ENCODE measurements at regions not wholly inside any gene's neighbourhood (a gene's known extent, or its start where the extent isn't known, plus 50 kb on each side); places are given as distances from the start of the nearest gene placed in this dataset.
"Not testable (repeated sequence)": the region's sequence is repeated elsewhere in the genome, so short reads cannot be mapped to it uniquely, and the experiment has no call there.

GRCh38 chr1:189226779-189227178, 1250.9 kb downstream of the BRINP3 start:
- no peak for DNase-seq (ENCODE audit: insufficient read length, low spot score, missing footprints)
- Histone ChIP-seq H3K36me3 (ENCODE audit: insufficient read depth, low read length) (no peaks in the 10 kb centered on the region), H3K27me3 (ENCODE audit: insufficient read depth, low read length) (no peaks in the 10 kb centered on the region), H3K4me3 (ENCODE audit: insufficient read depth, low read length) (no peak overlapping the region), H3K4me1 (ENCODE audit: insufficient read depth, low read length) (no peaks in the 10 kb centered on the region), H3K27ac (ENCODE audit: low read depth, low read length) (no peak overlapping the region), H3K79me2 (ENCODE audit: insufficient read depth, low read length) (no peaks in the 10 kb centered on the region), H2AFZ (ENCODE audit: low read length) (no peak overlapping the region), H3K9me3 (ENCODE audit: low read depth, low read length) (no peaks in the 10 kb centered on the region), H4K20me1 (ENCODE audit: insufficient read depth, low read length) (no peaks in the 10 kb centered on the region), H3K4me2 (ENCODE audit: insufficient read depth, low read length) (no peak overlapping the region)
- TF ChIP-seq CTCF (IDR thresholded peaks at IDR 0.05; ENCODE audit: extremely low read depth, low read depth, low read length), result no peak

- no peaks in the 10 kb centered on the region for H3K79me2 ChIP-seq (ENCODE audit: insufficient read depth, low read length)
- no peak overlapping the region for H2AFZ ChIP-seq (ENCODE audit: low read length)
- H3K4me2 ChIP-seq (ENCODE audit: insufficient read depth, low read length), result no peak overlapping the region
- H3K4me3 ChIP-seq (ENCODE audit: insufficient read depth, low read length), result no peak overlapping the region
- DNase-seq (ENCODE audit: insufficient read length, low spot score, missing footprints), result no peak
- no peak for TF ChIP-seq CTCF (IDR thresholded peaks at IDR 0.05; ENCODE audit: extremely low read depth, low read depth, low read length)
- H3K36me3 ChIP-seq (ENCODE audit: insufficient read depth, low read length), result no peaks in the 10 kb centered on the region
- no peaks in the 10 kb centered on the region for H4K20me1 ChIP-seq (ENCODE audit: insufficient read depth, low read length)
- no peak overlapping the region for H3K27ac ChIP-seq (ENCODE audit: low read depth, low read length)
- no peaks in the 10 kb centered on the region for H3K9me3 ChIP-seq (ENCODE audit: low read depth, low read length)
- H3K4me1 ChIP-seq (ENCODE audit: insufficient read depth, low read length), result no peaks in the 10 kb centered on the region
- no peaks in the 10 kb centered on the region for H3K27me3 ChIP-seq (ENCODE audit: insufficient read depth, low read length)
Observed at GRCh38 chr1:189237008-189237407, 1240.7 kb downstream of the BRINP3 start.

- no peak overlapping the region for H3K27ac ChIP-seq (ENCODE audit: low read depth, low read length)
- no peak overlapping the region for H3K4me2 ChIP-seq (ENCODE audit: insufficient read depth, low read length)
- H3K79me2 ChIP-seq (ENCODE audit: insufficient read depth, low read length), result no peaks in the 10 kb centered on the region
- no peaks in the 10 kb centered on the region for H4K20me1 ChIP-seq (ENCODE audit: insufficient read depth, low read length)
- no peak overlapping the region for H2AFZ ChIP-seq (ENCODE audit: low read length)
- no peaks in the 10 kb centered on the region for H3K27me3 ChIP-seq (ENCODE audit: insufficient read depth, low read length)
- no peak for TF ChIP-seq CTCF (IDR thresholded peaks at IDR 0.05; ENCODE audit: extremely low read depth, low read depth, low read length)
- no peaks in the 10 kb centered on the region for H3K9me3 ChIP-seq (ENCODE audit: low read depth, low read length)
- H3K4me1 ChIP-seq (ENCODE audit: insufficient read depth, low read length), result no peaks in the 10 kb centered on the region
- H3K36me3 ChIP-seq (ENCODE audit: insufficient read depth, low read length), result no peaks in the 10 kb centered on the region
- no peak overlapping the region for H3K4me3 ChIP-seq (ENCODE audit: insufficient read depth, low read length)
- no peak for DNase-seq (ENCODE audit: insufficient read length, low spot score, missing footprints)
Observed at GRCh38 chr1:189253601-189254350, 1223.9 kb downstream of the BRINP3 start.

- H3K79me2 ChIP-seq (ENCODE audit: insufficient read depth, low read length); H2AFZ ChIP-seq (ENCODE audit: low read length); H4K20me1 ChIP-seq (ENCODE audit: insufficient read depth, low read length); H3K27ac ChIP-seq (ENCODE audit: low read depth, low read length); H3K4me2 ChIP-seq (ENCODE audit: insufficient read depth, low read length); DNase-seq (ENCODE audit: insufficient read length, low spot score, missing footprints); H3K4me1 ChIP-seq (ENCODE audit: insufficient read depth, low read length); H3K27me3 ChIP-seq (ENCODE audit: insufficient read depth, low read length); H3K4me3 ChIP-seq (ENCODE audit: insufficient read depth, low read length); H3K36me3 ChIP-seq (ENCODE audit: insufficient read depth, low read length); H3K9me3 ChIP-seq (ENCODE audit: low read depth, low read length): not testable (repeated sequence)
Observed at GRCh38 chr1:189261128-189261527, 1216.5 kb downstream of the BRINP3 start.
